COLO668 (cell line): ENCODE measurements at regions not wholly inside any gene's neighbourhood (a gene's known extent, or its start where the extent isn't known, plus 50 kb on each side); places are given as distances from the start of the nearest gene placed in this dataset.

Experiments
- DNase-seq: peaks from one replicate; lab custom pipeline; 2025; ENCODE audit not compliant: unreplicated experiment; lab: John Stamatoyannopoulos, UW

DNA sequence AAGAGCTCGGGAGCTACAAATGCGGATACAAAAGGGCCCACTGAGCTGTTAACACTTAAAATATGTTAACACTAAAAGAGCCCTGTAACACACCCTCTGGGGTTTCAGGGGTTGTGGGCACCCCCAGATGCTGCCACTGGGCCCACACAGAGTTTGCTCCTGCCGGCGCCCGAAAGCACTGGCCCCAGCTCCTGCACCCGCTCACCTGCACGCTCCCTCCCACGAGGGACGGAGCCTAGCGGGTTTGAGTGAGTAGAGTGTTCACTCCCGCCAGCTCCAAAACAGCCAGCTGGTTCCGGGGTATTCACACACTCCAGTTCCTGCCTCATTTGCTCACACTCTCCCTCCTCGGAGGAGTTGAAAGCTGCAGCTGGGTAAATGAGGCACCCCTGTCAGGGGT, 357.7 kb downstream of the ETNK1 start:
- no peak for DNase-seq

GRCh38 chr12:22986997-22987396, 362.0 kb downstream of the ETNK1 start:
- DNase-seq, result no peak

GRCh38 chr12:22990501-22990900, 365.5 kb downstream of the ETNK1 start:
- DNase-seq, result no peak

GRCh38 chr12:22991250-22991844, 366.4 kb downstream of the ETNK1 start:
- DNase-seq, result no peak

GRCh38 chr12:22993609-22994315, 368.8 kb downstream of the ETNK1 start:
- DNase-seq, result no peak

DNA sequence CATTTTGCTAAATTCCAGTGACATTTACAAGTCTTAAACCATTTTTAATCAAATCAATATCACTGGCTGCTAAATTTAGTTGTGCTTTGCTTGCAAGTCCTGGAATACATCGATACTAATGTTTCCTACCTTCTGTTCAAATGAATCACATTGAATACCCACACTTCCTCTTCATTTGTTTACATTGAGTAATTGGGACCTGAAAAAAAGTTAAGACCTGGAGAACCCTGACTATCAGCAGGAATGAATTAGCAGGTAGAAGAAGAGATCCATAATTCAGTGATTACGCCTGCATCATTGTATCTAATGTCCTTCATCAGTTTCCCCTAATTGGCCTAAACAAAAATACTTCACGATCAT, 369.3 kb downstream of the ETNK1 start:
- no peak for DNase-seq

GRCh38 chr12:23001487-23001886, 376.5 kb downstream of the ETNK1 start:
- DNase-seq, result no peak

DNA sequence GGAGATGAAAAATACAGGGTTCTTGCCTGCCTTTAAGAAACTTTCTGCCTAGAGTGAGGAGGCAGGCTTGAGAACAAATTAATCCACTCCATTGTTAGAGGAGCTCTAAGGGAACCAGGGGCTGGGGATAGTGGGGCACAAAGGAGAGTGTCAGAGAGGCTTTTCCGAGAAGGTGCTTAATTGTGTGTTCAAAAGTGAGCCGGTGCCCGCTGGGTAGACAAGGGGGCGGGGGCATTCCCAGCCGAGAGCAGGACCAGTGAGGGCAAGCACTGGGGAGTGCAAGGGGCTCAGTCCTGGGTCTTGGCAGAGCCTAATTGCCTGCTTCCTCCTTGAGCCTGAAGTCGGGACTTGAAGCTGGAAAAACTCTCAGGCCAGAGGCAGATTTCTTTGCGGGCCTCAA, 377.4 kb downstream of the ETNK1 start:
- no peak for DNase-seq

- DNase-seq, result no peak
These were observed 379.6 kb downstream of the ETNK1 start for GRCh38 chr12:23004473-23005020.

DNA sequence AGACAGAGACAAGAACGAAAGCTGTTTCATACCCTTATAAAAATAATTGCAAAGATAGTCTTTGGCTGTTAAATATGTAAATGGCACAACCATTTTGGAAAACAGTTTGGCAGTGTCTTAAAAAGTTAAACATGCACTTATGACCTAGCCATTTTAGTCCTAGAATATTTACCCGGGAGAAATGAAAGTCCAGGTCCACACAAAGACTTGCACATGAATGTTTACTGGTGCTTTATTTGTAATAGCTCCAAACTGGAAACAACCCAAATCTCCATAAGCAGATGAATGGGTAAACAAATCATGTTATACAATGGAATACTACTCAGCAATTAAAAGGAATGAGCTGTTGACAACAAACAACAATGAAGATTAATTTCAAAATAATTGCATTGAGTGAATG, 380.4 kb downstream of the ETNK1 start:
- DNase-seq, result no peak

DNA sequence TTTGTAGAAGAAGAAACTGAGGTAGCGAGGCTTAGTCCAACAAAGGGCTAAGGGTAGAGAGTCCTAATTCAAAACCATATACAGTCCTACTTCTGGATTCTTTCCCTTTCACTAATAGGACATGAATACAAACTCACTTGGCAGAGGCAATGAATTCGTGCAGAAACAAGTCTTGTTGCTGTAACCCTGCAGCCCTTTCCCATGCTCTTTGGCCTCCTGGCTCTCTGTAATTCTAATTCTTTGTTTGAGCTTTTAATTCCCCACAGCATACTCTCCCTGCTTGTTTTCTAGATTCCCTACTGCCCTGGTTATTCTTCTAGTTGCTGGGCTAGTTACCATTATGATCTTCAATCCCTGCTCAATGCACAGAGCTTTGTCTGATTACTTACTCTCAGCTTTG, 381.4 kb downstream of the ETNK1 start:
- no peak for DNase-seq

DNA sequence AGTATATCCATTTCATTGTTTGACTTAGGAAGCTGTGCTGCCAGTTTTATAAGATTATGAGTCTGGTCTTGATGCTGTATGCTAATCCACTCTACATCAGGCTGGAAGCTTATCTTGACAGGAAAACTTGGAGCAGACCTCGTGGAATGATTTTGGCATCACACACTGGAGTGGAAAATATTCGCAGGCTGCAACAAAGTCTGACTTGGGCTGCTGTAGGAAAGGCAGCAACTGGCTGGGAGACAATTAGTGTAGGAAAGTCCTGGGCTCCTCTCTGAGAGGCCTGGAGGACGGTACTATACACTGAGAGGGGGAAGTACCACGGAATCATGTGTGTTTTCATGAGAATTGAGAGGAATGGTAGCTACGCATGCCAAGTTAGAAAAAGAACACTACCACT, 383.7 kb downstream of the ETNK1 start:
- no peak for DNase-seq

DNA sequence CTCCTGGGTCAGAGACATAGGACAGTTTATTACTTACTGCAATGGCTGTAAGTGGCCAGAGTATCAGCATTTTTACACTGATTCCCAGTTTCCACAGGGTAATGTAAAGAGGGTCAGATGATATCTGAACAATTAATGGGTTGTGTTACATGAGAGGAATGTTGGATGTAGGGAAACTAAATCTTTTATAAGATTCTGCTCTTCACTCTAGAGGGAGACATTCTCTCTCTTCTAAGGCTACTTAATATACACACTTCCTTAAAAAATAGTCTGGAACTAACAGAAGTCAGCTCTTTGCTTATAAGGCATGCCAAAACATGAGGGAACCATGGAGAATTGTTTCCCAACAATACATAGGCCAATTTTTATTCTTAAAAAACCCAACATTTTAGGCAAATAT, 389.8 kb downstream of the ETNK1 start:
- DNase-seq, result no peak

- no peak for DNase-seq
These were observed 400.5 kb downstream of the ETNK1 start for GRCh38 chr12:23025372-23026016.

DNA sequence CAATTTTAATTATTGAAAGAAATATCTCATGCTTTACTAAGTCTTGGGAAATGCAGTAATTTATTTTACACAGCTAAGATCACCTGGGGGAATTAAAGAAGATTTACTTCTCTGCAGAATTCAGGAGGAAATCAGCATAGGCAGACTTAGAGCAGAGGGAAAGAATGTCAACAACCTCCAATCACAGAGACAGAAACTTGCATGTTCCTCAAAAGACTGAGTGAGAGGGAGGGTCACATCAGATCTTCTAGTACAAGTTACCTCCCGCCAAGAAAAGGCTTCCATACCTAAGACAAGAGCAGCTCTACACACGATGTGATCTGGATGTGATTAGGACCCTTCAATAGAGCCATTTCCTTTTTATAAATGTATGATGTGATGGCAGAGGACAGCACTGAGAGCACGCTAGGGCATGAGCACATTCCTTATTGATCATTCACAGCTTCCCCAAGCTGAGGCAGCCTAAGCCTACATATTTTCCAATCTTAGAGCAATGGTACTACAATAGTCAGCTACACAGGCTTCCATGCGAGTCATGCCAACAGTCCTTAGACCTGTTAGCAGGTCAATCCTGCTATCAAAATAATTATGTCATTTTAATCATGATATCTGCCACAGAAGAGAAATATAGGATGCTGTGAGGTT, 403.3 kb downstream of the ETNK1 start:
- DNase-seq, result no peak

- DNase-seq, result no peak
These were observed 404.2 kb downstream of the ETNK1 start for GRCh38 chr12:23029185-23029584.

GRCh38 chr12:23039834-23040233, 414.9 kb downstream of the ETNK1 start:
- no peak for DNase-seq

- no peak for DNase-seq
These were observed 416.8 kb downstream of the ETNK1 start for GRCh38 chr12:23041774-23042173.

DNA sequence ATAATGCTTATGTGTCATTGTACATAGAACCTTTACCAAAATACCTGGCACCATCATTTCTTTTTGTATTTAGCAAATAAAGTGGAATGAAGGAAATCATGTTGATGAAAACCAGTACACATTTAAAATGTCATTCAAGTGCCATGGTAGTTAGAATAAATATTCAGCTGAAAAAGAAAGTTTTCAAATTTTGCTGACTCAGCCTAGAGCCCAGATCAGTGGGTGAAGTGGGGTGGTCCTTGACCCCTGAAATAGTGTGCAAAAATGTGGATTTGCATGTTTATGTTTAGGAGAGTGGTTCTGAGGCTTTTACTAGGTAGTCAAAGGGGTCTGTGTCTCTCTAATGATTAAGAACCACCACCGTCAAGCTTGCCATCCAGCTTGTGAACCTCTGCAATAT, 418.7 kb downstream of the ETNK1 start:
- DNase-seq, result no peak

- DNase-seq, result no peak
These were observed 424.2 kb downstream of the ETNK1 start for GRCh38 chr12:23049180-23049579.

GRCh38 chr12:23055004-23055403, 430.0 kb downstream of the ETNK1 start:
- DNase-seq, result no peak

GRCh38 chr12:23057571-23057970, 432.6 kb downstream of the ETNK1 start:
- DNase-seq, result no peak
